ENCODE measurements at regions not wholly inside any gene's neighbourhood (a gene's known extent, or its start where the extent isn't known, plus 50 kb on each side); places are given as distances from the start of the nearest gene placed in this dataset.

- TF ChIP-seq ZBTB20 (tag by site-specific recombination; IDR thresholded peaks at IDR 0.05): no peak
- TF ChIP-seq ZNF146 (tag by site-specific recombination; IDR thresholded peaks at IDR 0.05): no peak
- no peak for TF ChIP-seq CTCF (tag by site-specific recombination; IDR thresholded peaks at IDR 0.05)
Observed at GRCh38 chr2:238602223-238602960, 175.7 kb downstream of the ASB1 start.
